RKO (cell line): ENCODE measurements at regions not wholly inside any gene's neighbourhood (a gene's known extent, or its start where the extent isn't known, plus 50 kb on each side); places are given as distances from the start of the nearest gene placed in this dataset.
A peak's percentile ranks its signal among the peaks of the same experiment; 100 is the strongest.

ENCODE experiments used
- DNase-seq: peaks from one replicate; pipeline ENCODE4 v3.0.0-alpha.2; 2016; ENCODE audit warnings: low spot score

- DNase-seq = no peak
Measured at GRCh38 chr2:226620176-226620575, 179.4 kb downstream of the IRS1 start.

GRCh38 chr2:226619707-226620106, 179.9 kb downstream of the IRS1 start:
- no peak for DNase-seq

- DNase-seq = no peak
Measured at GRCh38 chr2:226618875-226619605, 180.6 kb downstream of the IRS1 start.

- no peak for DNase-seq
Measured at GRCh38 chr2:226618544-226618874, 181.1 kb downstream of the IRS1 start.

GRCh38 chr2:226615891-226616290, 183.7 kb downstream of the IRS1 start:
- no peak for DNase-seq

GRCh38 chr2:226611944-226612318, 187.7 kb downstream of the IRS1 start:
- DNase-seq = no peak

GRCh38 chr2:226611196-226611943, 188.2 kb downstream of the IRS1 start:
- no peak for DNase-seq

GRCh38 chr2:226609366-226609765, 190.3 kb downstream of the IRS1 start:
- no peak for DNase-seq

GRCh38 chr2:226608451-226608850, 191.2 kb downstream of the IRS1 start:
- no peak for DNase-seq

GRCh38 chr2:226607379-226607778, 192.2 kb downstream of the IRS1 start:
- no peak for DNase-seq

GRCh38 chr2:226605642-226606041, 194.0 kb downstream of the IRS1 start:
- DNase-seq = no peak

GRCh38 chr2:226603606-226604005, 196.0 kb downstream of the IRS1 start:
- DNase-seq = no peak

- DNase-seq = no peak
Measured at GRCh38 chr2:226601881-226602662, 197.5 kb downstream of the IRS1 start.

GRCh38 chr2:226600802-226601201, 198.8 kb downstream of the IRS1 start:
- no peak for DNase-seq

GRCh38 chr2:226600184-226600583, 199.4 kb downstream of the IRS1 start:
- DNase-seq = no peak

GRCh38 chr2:226589043-226589442, 210.6 kb downstream of the IRS1 start:
- DNase-seq = no peak

GRCh38 chr2:226585130-226585561, 214.5 kb downstream of the IRS1 start:
- DNase-seq = no peak

GRCh38 chr2:226584518-226585055, 215.0 kb downstream of the IRS1 start:
- DNase-seq = no peak

- peak; percentile 66 for DNase-seq
Measured at GRCh38 chr2:226583715-226584114, 215.9 kb downstream of the IRS1 start.

- no peak for DNase-seq
Measured at GRCh38 chr2:226581661-226582060, 218.0 kb downstream of the IRS1 start.

- DNase-seq = no peak
Measured at GRCh38 chr2:226581004-226581403, 218.6 kb downstream of the IRS1 start.

- DNase-seq = no peak
Measured at GRCh38 chr2:226580403-226580802, 219.2 kb downstream of the IRS1 start.

GRCh38 chr2:226579519-226579918, 220.1 kb downstream of the IRS1 start:
- DNase-seq = no peak
